ENCODE measurements at regions not wholly inside any gene's neighbourhood (a gene's known extent, or its start where the extent isn't known, plus 50 kb on each side); places are given as distances from the start of the nearest gene placed in this dataset.

- ChIA-PET POLR2A (no interaction called here), CTCF (no interaction called here), RAD21 (ENCODE audit: unreplicated experiment) (no interaction called here), SMC1A (ENCODE audit: uncharacterized antibody, unreplicated experiment) (no interaction called here)
- Histone ChIP-seq H3K4me1 (ENCODE audit: control insufficient read depth, insufficient read depth, low read length) (no peaks in the 10 kb centered on the region), H3K4me3 (no peak overlapping the region), H3K9ac (ENCODE audit: control insufficient read depth, insufficient read depth, low read length) (no peak overlapping the region), H2AFZ (ENCODE audit: control insufficient read depth, low read depth, low read length) (no peak overlapping the region), H3K79me2 (ENCODE audit: control insufficient read depth, insufficient read depth, low read length) (no peaks in the 10 kb centered on the region), H4K20me1 (ENCODE audit: control insufficient read depth, insufficient read depth) (no peaks in the 10 kb centered on the region), H3K4me2 (ENCODE audit: control insufficient read depth, insufficient read depth) (no peak overlapping the region), H3K27ac (ENCODE audit: control insufficient read depth, insufficient read depth) (no peak overlapping the region), H3K27me3 (replicated peaks in 1 of 2; ENCODE audit: control insufficient read depth in 2 of 2, insufficient read depth in 2 of 2, low read length in 1 of 2) (no peaks in the 10 kb centered on the region), H3K9me3 (replicated peaks; ENCODE audit: control insufficient read depth, insufficient read depth, low read length) (no peaks in the 10 kb centered on the region), H3K36me3 (ENCODE audit: control insufficient read depth in 2 of 2, insufficient read depth in 2 of 2, low read length in 1 of 2) (no peaks in the 10 kb centered on the region)
- no peak for DNase-seq (ENCODE audit: low read depth, low spot score)
- WGBS (ENCODE audit: insufficient coverage, insufficient replicate concordance, low lambda C conversion rate, missing lambda C conversion rate): 12% methylated on average over 12 of the region's 12 CpGs
- intact Hi-C loops (cut with micrococcal nuclease; ENCODE audit: unreplicated experiment) (no loop called here), in situ Hi-C loops (cut with MboI) (no loop called here)
- no TSS peak for BruUV-seq (replicated peaks)
- no peak for ATAC-seq
- no peak for TF ChIP-seq ZBED1 (IDR thresholded peaks at IDR 0.05; ENCODE audit: borderline replicate concordance)
- no peak for TF ChIP-seq NKRF (conservative IDR thresholded peaks at IDR 0.05)
- no peak for TF ChIP-seq POU2F2 (IDR thresholded peaks at IDR 0.05; ENCODE audit: borderline replicate concordance, low read depth, low read length)
- TF ChIP-seq SUZ12 (IDR thresholded peaks at IDR 0.05; ENCODE audit: unreplicated experiment): no peak
- no peak for TF ChIP-seq STAT1 (conservative IDR thresholded peaks at IDR 0.05)
- TF ChIP-seq MEF2A (IDR thresholded peaks at IDR 0.05; ENCODE audit: insufficient read depth, low read depth, low read length): no peak
- TF ChIP-seq ASH2L (IDR thresholded peaks at IDR 0.05; ENCODE audit: borderline replicate concordance, low read depth): no peak
- no peak for TF ChIP-seq PRDM15 (CRISPR knock-in tag; IDR thresholded peaks at IDR 0.05)
- TF ChIP-seq PML (IDR thresholded peaks at IDR 0.05; ENCODE audit: low read length): no peak
- FAIRE-seq: no peak
These were observed 140.8 kb downstream of the BARX1 start for GRCh38 chr9:93814077-93814956.
